B cell (primary cell): ENCODE measurements at regions not wholly inside any gene's neighbourhood (a gene's known extent, or its start where the extent isn't known, plus 50 kb on each side); places are given as distances from the start of the nearest gene placed in this dataset.

Experiments used
- EZH2 ChIP-seq: IDR thresholded peaks from 2 replicates; pipeline ENCODE4 v1.6.1; 2012; ENCODE audit warnings: borderline replicate concordance, low read depth, mild to moderate bottlenecking, moderate library complexity, low read length; ENCODE audit not compliant: insufficient read depth, poor library complexity, severe bottlenecking
- TF ChIP-seq, protein P1 (sequence below): fragments of 200-600 bp; IDR thresholded peaks from one replicate; pipeline ENCODE4 v1.8.0; 2022; ENCODE audit warnings: antibody characterized with exemption, mild to moderate bottlenecking

DNA sequence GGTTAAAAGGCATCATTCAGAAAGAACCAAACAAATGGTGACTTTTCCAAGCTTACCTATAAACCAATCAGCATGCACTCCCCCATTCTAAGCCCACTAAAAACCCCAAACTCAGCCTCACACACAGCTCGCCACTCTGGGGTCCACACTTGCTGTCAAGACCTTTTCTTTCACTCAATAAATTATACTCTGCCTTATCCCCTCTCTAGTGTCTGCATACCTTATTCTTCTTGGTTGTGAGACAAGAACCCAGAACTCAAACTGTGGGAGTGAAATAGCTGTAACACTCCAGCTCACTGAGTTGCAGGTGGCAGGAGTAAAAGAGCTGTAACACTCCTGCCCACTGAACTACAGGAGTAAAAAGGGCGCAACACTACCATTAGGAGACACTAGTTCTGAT, 559.0 kb downstream of the TBC1D4 start:
- TF ChIP-seq, protein P1, sequence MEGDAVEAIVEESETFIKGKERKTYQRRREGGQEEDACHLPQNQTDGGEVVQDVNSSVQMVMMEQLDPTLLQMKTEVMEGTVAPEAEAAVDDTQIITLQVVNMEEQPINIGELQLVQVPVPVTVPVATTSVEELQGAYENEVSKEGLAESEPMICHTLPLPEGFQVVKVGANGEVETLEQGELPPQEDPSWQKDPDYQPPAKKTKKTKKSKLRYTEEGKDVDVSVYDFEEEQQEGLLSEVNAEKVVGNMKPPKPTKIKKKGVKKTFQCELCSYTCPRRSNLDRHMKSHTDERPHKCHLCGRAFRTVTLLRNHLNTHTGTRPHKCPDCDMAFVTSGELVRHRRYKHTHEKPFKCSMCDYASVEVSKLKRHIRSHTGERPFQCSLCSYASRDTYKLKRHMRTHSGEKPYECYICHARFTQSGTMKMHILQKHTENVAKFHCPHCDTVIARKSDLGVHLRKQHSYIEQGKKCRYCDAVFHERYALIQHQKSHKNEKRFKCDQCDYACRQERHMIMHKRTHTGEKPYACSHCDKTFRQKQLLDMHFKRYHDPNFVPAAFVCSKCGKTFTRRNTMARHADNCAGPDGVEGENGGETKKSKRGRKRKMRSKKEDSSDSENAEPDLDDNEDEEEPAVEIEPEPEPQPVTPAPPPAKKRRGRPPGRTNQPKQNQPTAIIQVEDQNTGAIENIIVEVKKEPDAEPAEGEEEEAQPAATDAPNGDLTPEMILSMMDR, result no peak
- TF ChIP-seq EZH2, result no peak
